GM21360 (cell line): ENCODE measurements at regions not wholly inside any gene's neighbourhood (a gene's known extent, or its start where the extent isn't known, plus 50 kb on each side); places are given as distances from the start of the nearest gene placed in this dataset.

Experiments used
- ATAC-seq: cut with Tn5 transposase; IDR thresholded peaks from one replicate; pipeline ENCODE4 v1.9.1; 2021; ENCODE audit warnings: mild to moderate bottlenecking, moderate library complexity; ENCODE audit not compliant: unreplicated experiment

- ATAC-seq = no peak
Observed at GRCh38 chr2:106941372-106941993, 55.5 kb upstream of the ST6GAL2 start.

GRCh38 chr2:106943468-106944200, 57.7 kb upstream of the ST6GAL2 start:
- ATAC-seq = no peak

GRCh38 chr2:106944215-106944614, 58.2 kb upstream of the ST6GAL2 start:
- ATAC-seq = no peak

GRCh38 chr2:106948540-106948939, 62.6 kb upstream of the ST6GAL2 start:
- no peak for ATAC-seq

- ATAC-seq = no peak
Observed at GRCh38 chr2:106953236-106953635, 67.3 kb upstream of the ST6GAL2 start.

GRCh38 chr2:106953779-106954178, 67.8 kb upstream of the ST6GAL2 start:
- no peak for ATAC-seq

DNA sequence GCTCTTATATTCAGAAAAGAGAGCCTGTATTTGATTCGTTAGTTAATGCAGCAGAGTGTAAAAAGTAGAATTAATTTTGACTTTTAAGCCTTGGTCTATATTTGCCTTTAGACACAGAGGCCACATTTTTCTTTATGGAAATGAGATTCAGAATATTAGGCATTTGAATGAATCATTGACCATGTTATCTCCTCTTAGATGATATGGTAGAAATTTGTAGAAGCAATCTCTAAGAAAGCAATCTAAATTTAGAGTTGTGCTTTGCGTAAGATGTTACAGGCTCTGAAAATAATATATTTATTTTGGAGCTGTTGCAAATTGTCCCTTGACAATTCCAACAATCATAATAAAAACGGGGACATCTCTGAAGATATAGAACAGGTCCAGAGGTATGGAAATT, 68.3 kb upstream of the ST6GAL2 start:
- no peak for ATAC-seq

DNA sequence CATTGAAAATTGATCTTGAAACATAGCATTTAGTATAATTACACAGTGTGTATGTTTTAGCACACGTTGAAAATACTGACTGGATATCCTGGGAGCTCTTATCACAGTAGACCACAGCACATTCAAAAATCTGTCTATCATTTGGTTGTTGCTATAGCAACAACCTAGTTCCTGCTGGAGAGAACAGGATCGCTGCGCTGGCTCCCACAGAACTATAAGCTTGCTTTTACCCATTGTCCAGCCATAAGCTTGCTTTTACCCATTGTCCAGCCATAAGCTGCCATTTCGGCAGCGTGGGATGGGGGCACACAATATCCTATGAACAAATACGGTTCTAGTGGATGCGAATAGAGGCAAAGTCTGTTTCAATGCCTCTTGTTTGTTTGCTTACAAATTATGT, 70.4 kb upstream of the ST6GAL2 start:
- no peak for ATAC-seq

- ATAC-seq = no peak
Observed at GRCh38 chr2:106956879-106957278, 70.9 kb upstream of the ST6GAL2 start.

DNA sequence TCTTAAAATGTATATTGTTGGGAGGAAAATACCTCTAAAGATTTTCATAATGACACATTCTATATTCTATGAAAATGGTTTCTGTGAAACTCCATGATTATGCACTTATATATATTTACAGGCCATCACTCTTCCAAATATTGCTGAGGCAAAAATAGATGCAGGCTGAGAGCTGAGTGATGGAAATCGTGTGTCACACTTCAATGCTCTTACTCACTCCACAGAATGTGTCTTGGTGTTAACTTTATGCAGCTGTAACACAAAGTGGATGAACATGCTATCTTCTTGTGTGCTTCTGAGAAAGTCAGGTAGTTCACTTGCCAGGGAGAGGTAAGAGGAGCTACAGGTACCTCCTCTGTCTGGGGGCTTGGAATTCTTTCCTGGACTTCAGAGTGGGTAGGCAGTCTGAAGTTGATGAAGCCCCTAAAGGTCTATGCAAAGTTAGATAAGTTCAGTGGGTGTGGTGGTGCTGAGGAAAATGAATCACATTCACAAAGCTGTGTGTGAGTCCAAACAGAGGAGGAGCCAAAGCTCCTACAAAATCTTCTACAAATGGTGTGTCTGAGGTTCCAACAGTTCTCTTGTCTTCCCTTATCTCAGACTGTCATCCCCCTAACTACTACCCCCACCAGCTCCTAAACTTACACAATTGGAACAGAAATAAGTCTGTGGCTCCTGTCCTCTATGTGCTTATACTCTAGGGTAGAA, 74.2 kb upstream of the ST6GAL2 start:
- no peak for ATAC-seq

DNA sequence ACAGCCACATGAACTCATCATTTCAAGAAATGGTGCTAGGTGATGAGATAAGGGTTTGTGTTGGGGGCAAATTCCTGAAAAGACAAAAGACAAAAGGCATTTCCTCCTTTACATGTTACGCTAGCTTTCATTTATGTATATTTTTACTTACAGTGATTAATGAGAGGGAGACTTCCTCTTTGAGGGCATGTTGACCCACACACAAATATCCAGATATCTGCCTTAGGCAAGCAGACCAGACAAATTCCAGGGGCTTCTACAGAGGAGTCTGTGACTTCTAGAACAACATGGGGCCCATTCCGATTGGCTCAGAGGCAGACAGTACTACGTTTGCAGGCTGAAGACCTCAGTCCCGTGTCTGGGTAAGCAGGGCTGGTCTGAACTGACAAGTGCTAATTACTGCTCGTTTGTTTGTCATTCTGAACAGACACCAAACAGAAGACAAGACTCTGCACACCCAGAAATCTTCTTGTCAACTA, 74.8 kb upstream of the ST6GAL2 start:
- ATAC-seq = no peak

DNA sequence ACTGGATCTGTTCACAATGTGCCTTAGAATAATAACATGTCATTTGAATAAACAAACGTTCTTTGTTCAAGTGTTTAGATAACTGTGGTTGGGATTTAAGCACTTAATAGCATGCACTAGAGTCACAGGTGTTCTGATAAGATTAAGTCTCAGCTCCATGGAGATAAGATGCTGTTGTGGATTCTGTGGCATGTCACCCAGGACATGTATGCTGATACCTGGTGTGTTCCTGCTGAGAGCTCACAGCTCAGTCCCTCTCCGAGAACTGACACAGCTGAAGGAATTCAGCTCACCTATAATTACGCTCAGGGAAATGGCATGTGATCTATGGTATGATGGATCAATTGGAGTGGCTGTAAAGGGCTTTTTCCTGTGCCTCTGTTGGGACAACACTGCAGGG, 75.4 kb upstream of the ST6GAL2 start:
- no peak for ATAC-seq

GRCh38 chr2:106963156-106963555, 77.2 kb upstream of the ST6GAL2 start:
- no peak for ATAC-seq

DNA sequence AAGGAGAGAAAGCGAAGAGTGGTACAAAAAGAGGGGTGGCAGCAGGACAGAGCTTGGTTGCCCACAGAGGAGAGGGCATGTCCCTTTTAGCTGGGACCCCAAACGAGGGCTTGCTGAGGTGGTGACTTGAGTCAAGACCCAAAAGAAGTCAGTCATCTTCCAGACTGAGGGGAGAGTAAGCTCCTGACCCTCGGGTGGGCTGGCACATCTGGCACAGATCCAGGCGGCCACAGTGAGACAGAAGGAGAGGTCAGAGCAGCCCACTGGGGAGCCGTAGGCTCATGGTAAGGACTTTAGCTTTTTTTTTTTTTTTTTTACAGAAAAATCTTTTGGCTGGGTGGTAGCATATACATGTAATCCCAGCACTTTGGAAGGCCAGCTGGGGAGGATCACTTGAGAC, 77.9 kb upstream of the ST6GAL2 start:
- ATAC-seq = no peak

DNA sequence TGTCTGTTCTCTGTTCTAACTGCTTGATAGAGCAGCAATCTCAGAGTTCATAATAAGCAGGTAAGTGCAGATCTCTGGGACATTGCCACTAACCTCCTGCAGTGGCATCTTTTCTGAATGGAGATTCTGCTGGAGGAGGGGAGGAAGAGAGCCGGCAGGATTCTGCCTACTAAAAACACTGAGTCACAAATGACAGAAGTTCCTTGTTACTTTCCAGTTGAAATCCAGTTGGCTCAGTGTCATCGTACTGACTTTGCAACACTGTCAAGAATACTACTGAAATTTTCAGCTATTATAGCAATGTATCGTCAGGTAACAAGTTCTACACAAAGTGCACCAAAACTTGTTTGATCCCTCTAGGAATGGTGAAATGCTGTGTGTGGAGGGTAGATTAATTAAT, 79.6 kb upstream of the ST6GAL2 start:
- no peak for ATAC-seq

- no peak for ATAC-seq
Observed at GRCh38 chr2:106969777-106970176, 83.8 kb upstream of the ST6GAL2 start.

DNA sequence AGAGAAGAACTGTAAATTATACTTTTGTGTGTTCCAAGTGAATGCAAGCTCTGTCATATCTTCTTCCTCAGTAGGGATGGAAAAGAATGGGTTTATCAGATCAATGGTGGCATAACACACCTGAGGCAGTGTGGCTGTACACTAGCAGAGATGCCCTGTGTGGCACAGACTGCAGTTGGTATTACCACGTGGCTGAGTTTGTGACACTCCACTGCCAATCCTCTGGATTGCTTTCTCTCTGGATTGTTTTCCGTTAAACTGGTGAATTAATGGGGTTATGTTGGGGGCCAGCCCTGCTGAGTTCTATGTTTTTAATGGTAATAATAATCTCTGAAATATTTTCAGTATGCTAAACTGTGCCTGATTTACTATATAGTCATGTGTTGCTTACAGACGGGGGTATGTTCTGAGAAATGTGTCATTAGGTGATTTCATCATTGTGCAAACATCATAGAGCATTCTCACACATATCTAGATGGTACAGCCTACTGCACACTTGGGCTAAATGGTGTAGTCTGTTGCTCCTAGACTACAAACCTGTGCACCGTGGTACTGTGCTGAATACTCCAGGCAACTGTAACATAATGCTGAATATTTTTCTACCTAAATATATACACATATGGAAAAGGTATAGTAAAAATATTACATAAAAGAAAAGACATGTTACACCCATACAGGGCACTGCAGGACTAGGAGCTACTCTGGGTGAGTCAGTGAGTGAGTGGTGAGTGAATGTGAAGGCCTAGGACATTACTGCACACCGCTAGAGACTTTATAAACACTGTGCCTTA, 84.7 kb upstream of the ST6GAL2 start:
- ATAC-seq = no peak

- no peak for ATAC-seq
Observed at GRCh38 chr2:106972782-106973181, 86.8 kb upstream of the ST6GAL2 start.

DNA sequence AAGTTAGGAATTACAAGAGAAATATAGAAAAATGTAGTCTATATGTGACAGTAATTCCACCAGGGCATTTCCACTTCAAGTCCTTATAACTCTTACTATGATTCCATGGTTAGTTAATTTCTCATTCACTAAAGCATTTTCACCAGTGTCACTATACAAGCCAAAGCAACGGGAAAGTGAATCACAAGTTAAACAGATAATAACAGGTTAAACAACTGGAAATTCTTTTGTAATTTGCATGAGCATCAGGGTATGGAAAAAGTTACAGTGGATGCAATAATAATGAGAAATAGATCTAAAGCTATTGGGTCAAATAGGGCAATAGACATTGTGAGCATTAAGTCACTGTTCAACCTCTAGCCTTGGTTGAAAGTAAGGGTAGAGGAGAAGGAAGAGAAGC, 88.9 kb upstream of the ST6GAL2 start:
- ATAC-seq = no peak

DNA sequence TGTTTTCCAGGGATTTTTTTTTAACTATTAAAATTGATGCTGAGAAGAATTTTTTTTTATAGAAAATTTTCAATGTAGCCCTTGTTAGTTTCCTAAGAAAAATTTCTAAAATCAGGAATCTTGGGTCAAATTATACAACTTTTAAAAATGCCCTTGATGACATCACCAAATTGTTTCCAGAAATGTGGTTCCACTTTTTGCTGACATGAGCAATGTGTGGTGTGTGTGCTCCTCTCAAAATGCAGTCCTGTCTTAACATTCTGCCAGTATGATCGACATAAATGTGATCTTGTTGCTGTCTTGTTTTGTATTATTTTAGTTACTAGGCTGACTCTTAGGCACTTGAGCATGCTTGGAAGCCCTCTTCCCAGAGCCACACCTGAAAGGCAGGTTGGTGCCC, 89.7 kb upstream of the ST6GAL2 start:
- no peak for ATAC-seq

DNA sequence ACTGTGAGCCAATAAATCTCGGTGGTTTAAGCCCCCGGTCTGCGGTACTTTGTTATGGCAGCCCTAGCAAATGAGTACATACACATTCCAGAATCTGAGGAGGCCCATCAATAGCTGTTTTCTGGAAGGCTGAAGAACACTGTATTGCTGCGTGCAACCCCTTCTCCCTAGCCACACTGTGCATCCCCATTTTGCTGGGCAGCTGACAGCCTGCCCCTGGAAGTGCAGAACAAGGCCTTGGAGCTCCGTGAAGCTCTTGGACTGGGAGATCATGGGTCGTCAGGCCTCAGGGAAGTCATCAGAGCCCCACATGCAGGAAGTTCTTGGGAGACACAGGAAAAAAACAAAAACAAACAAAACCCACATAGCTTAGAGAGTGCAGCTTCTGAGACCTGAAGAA, 90.6 kb upstream of the ST6GAL2 start:
- no peak for ATAC-seq
